HEK293T (cell line): ENCODE measurements at regions not wholly inside any gene's neighbourhood (a gene's known extent, or its start where the extent isn't known, plus 50 kb on each side); places are given as distances from the start of the nearest gene placed in this dataset.

Source experiments
- ARNT ChIP-seq: fragments of 450-650 bp; IDR thresholded peaks from 2 replicates; pipeline ENCODE4 v1.6.1; 2017; ENCODE audit warnings: mild to moderate bottlenecking
- BHLHE40 ChIP-seq: fragments of 450-650 bp; IDR thresholded peaks from 2 replicates; pipeline ENCODE4 v1.6.1; 2016; ENCODE audit warnings: mild to moderate bottlenecking, moderate library complexity, borderline replicate concordance
- CTBP1 ChIP-seq: fragments of 450-650 bp; IDR thresholded peaks from 2 replicates; pipeline ENCODE4 v1.6.1; 2016; ENCODE audit warnings: borderline replicate concordance
- ELF4 ChIP-seq: fragments of 450-650 bp; IDR thresholded peaks from 2 replicates; pipeline ENCODE4 v1.6.1; 2017; ENCODE audit warnings: antibody characterized with exemption
- FOXK2 ChIP-seq: fragments of 450-650 bp; IDR thresholded peaks from 2 replicates; pipeline ENCODE4 v1.6.1; 2016; ENCODE audit warnings: mild to moderate bottlenecking
- FOXM1 ChIP-seq: fragments of 450-650 bp; IDR thresholded peaks from 2 replicates; pipeline ENCODE4 v1.6.1; 2017; ENCODE audit warnings: mild to moderate bottlenecking, borderline replicate concordance
- HDGF ChIP-seq: fragments of 450-650 bp; IDR thresholded peaks from 2 replicates; pipeline ENCODE4 v1.6.1; 2017; ENCODE audit warnings: antibody characterized with exemption, borderline replicate concordance
- LEF1 ChIP-seq: fragments of 450-650 bp; IDR thresholded peaks from 2 replicates; pipeline ENCODE4 v1.6.1; 2017; ENCODE audit warnings: mild to moderate bottlenecking, borderline replicate concordance
- NFRKB ChIP-seq: fragments of 450-650 bp; IDR thresholded peaks from 2 replicates; pipeline ENCODE4 v1.6.1; 2016; ENCODE audit warnings: mild to moderate bottlenecking, moderate library complexity
- PKNOX1 ChIP-seq: fragments of 450-650 bp; IDR thresholded peaks from 2 replicates; pipeline ENCODE4 v1.6.1; 2016
- SP1 ChIP-seq: fragments of 450-650 bp; IDR thresholded peaks from 2 replicates; pipeline ENCODE4 v1.6.1; 2017
- SUZ12 ChIP-seq: fragments of 450-650 bp; IDR thresholded peaks from 2 replicates; pipeline ENCODE4 v1.6.1; 2016; ENCODE audit warnings: mild to moderate bottlenecking
- TARDBP ChIP-seq: fragments of 450-650 bp; IDR thresholded peaks from 2 replicates; pipeline ENCODE4 v1.6.1; 2016
- ZNF384 ChIP-seq: fragments of 450-650 bp; IDR thresholded peaks from 2 replicates; pipeline ENCODE4 v1.6.1; 2016

- TF ChIP-seq NFRKB, result no peak
- TF ChIP-seq ARNT, result no peak
- no peak for TF ChIP-seq BHLHE40
- no peak for TF ChIP-seq FOXM1
- TF ChIP-seq ZNF384, result no peak
- TF ChIP-seq ELF4, result no peak
- no peak for TF ChIP-seq FOXK2
- no peak for TF ChIP-seq SUZ12
- no peak for TF ChIP-seq SP1
- no peak for TF ChIP-seq PKNOX1
- no peak for TF ChIP-seq TARDBP
- TF ChIP-seq LEF1, result no peak
- no peak for TF ChIP-seq HDGF
- no peak for TF ChIP-seq CTBP1
Observed at GRCh38 chr13:22223411-22223810, 552.5 kb downstream of the FGF9 start.
